Mammary epithelial cell (primary cell): ENCODE measurements at regions not wholly inside any gene's neighbourhood (a gene's known extent, or its start where the extent isn't known, plus 50 kb on each side); places are given as distances from the start of the nearest gene placed in this dataset.

ENCODE experiments used
- CTCF ChIP-seq, 2 donors: IDR thresholded peaks in 1 of 2; conservative IDR thresholded peaks in 1 of 2; 2 replicates each; pipeline ENCODE4 v1.5.1; 2011 to 2012; ENCODE audit warnings: inconsistent platforms in 2 of 2, low read length in 2 of 2, mild to moderate bottlenecking in 2 of 2, control low read depth in 1 of 2, low read depth in 1 of 2; ENCODE audit not compliant: insufficient read depth in 1 of 2; ENCODE audit errors: extremely low read depth in 1 of 2
- EZH2 ChIP-seq: IDR thresholded peaks from 2 replicates; pipeline ENCODE4 v1.6.1; 2012; ENCODE audit warnings: low read length, inconsistent platforms, borderline replicate concordance

DNA sequence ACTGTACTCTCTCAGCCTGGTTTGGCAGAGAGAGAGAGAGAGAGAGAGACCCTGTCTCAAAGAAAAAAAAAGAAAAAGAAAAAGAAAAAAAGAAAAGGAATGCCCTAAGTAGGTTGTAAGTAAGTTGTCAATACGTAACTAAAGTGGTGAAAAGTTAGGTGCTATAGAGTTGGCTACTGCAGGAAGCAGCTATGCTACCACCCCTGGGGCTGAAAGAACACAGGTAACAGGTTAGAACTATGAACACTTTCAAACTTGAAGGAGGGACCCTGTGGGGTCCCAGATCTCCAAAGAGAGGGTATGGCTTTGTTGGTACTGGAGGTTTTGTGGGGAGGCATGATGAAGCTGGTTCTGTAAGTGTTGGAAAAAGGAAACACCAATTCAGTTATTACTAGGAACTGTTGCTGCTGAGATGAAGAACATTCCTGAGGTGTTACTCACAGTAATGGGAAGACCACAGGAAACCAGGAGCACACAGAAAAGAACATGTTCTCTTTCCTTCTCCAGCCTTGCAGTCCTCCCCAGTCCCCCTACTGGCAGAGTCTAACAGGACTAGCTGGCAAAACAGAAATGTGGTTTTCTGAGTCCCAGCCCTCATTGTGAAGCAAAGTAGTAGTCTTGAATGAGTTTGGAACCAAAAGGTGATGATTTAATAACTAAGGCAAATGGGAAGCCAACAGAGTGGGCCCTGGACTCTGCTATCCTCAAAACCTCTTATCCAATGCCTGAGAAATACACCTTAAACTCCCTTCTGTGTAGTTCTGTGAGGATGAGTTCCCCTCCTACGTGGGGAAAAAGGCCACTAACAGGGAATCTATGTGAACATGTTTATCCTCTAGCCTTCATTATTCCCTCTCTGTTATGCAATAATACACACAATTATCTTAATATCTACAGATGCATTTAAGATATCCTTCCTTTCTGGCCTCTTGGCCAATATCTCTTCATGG lies 427.0 kb upstream of the DDI1 start:
- TF ChIP-seq CTCF (conservative IDR thresholded peaks at IDR 0.05 in 1 of 2, IDR thresholded peaks at IDR 0.05 in 1 of 2; ENCODE audit: extremely low read depth in 1 of 2, insufficient read depth in 1 of 2, low read depth in 1 of 2, low read length in 2 of 2) (peak; percentile 66 to 93), EZH2 (no peak)
